Right lobe of liver (tissue), 6 donors: ENCODE measurements at regions not wholly inside any gene's neighbourhood (a gene's known extent, or its start where the extent isn't known, plus 50 kb on each side); places are given as distances from the start of the nearest gene placed in this dataset.

ENCODE experiments used
- ATAC-seq, 4 donors: fragments of 200-7000 bp; cut with Tn5 transposase; one replicate each; pipeline ENCODE4 v1.9.1; 2020; ENCODE audit warnings: mild to moderate bottlenecking in 4 of 4, moderate library complexity in 4 of 4
- DNase-seq, 3 donors: peaks; one replicate each; pipeline ENCODE4 v3.0.0-alpha.2; 2020
- H3K27ac ChIP-seq, 3 donors: fragments of 200-600 bp; one replicate each; pipeline ENCODE4 v1.8.0; 2022
- H3K27me3 ChIP-seq, 2 donors: fragments of 200-600 bp; one replicate each; pipeline ENCODE4 v1.8.0; 2022
- H3K36me3 ChIP-seq, 4 donors: fragments of 200-600 bp; sonication (generic) in 1 of 4; one replicate each; pipeline versions ENCODE4 v1.5.1 to v1.8.0; 2017 to 2022; ENCODE audit warnings: control low read depth in 1 of 4
- H3K4me1 ChIP-seq, 4 donors: fragments of 200-600 bp; sonication (generic) in 1 of 4; one replicate each; pipeline versions ENCODE4 v1.5.1 to v1.8.0; 2017 to 2022; ENCODE audit warnings: control low read depth in 1 of 4
- H3K4me3 ChIP-seq, 3 donors: fragments of 200-600 bp; one replicate each; pipeline ENCODE4 v1.8.0; 2022
- H3K9me3 ChIP-seq, 4 donors: fragments of 200-600 bp; sonication (generic) in 1 of 4; one replicate each; pipeline versions ENCODE4 v1.5.1 to v1.8.0; 2017 to 2022; ENCODE audit warnings: control low read depth in 1 of 4
- POLR2A ChIP-seq: fragments of 450-650 bp; IDR thresholded peaks from one replicate; pipeline ENCODE4 v1.6.1; 2017; ENCODE audit warnings: antibody characterized with exemption, mild to moderate bottlenecking
- WGBS: methylation state at CpG from one replicate; pipeline ENCODE4 v1.1.6; 2018; ENCODE audit warnings: low coverage, low lambda C conversion rate; ENCODE audit not compliant: insufficient coverage; ENCODE audit errors: missing lambda C conversion rate; 5-methylcytosine and 5-hydroxymethylcytosine counted together
- intact Hi-C, 2 donors: fragments of 100-400 bp; cut with DNase I; formaldehyde crosslinking; loops; one replicate each; pipeline versions ENCODE4 v1.11.2 to v1.14.1; 2022
- TF ChIP-seq, protein P1 (sequence below), 4 donors: fragments of 200-600 bp in 3 of 4; fragments of 450-650 bp in 1 of 4; IDR thresholded peaks; one replicate each; pipeline versions ENCODE4 v1.5.1 to v1.8.0; 2016 to 2022; ENCODE audit warnings: antibody characterized with exemption in 4 of 4, mild to moderate bottlenecking in 2 of 4
- donor health status: DM: no; HTN: yes; CAD: no.
- donor health status: DM: no; HTN: no; CAD: no.
- donor health status: DM: no; HTN: no; CAD: no.
- donor health status: DM: no; HTN: yes; CAD: no.
- donor health status: DM: no; HTN: yes; CAD: no.

GRCh38 chr11:129612447-129612961 lies 203.1 kb upstream of the TMEM45B start:
- 42% methylated on average over 4 of the region's 8 CpGs for WGBS
- TF ChIP-seq, protein P1, sequence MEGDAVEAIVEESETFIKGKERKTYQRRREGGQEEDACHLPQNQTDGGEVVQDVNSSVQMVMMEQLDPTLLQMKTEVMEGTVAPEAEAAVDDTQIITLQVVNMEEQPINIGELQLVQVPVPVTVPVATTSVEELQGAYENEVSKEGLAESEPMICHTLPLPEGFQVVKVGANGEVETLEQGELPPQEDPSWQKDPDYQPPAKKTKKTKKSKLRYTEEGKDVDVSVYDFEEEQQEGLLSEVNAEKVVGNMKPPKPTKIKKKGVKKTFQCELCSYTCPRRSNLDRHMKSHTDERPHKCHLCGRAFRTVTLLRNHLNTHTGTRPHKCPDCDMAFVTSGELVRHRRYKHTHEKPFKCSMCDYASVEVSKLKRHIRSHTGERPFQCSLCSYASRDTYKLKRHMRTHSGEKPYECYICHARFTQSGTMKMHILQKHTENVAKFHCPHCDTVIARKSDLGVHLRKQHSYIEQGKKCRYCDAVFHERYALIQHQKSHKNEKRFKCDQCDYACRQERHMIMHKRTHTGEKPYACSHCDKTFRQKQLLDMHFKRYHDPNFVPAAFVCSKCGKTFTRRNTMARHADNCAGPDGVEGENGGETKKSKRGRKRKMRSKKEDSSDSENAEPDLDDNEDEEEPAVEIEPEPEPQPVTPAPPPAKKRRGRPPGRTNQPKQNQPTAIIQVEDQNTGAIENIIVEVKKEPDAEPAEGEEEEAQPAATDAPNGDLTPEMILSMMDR (IDR thresholded peaks at IDR 0.05), result no peak
- TF ChIP-seq POLR2A, result no peak

DNA sequence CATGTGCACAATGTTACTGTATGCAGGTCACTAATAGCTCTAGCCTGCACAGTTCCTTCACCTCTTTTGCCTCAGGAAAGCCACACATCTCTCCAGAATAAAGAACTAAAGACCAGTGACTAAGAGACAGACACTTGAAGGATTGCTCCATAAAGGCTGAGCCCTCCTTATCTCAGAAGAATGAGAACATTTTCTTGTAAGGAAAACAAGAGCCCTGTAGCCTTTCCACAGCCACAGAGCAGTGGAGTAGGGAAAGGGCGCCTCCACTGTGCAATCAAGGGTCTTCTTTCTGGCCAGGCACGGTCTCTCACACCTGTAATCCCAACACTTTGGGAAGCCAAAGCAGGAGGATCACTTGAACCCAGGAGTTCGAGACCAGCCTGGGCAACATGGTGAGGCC lies 202.6 kb upstream of the TMEM45B start:
- H3K27me3 ChIP-seq, result no peaks in the 10 kb centered on the region
- no peaks in the 10 kb centered on the region for H3K4me1 ChIP-seq
- H3K36me3 ChIP-seq, result no peaks in the 10 kb centered on the region
- 50% methylated on average over 3 of the region's 3 CpGs for WGBS
- H3K9me3 ChIP-seq, result no peaks in the 10 kb centered on the region
- no peak for ATAC-seq
- TF ChIP-seq POLR2A, result no peak
- TF ChIP-seq, protein P1 (IDR thresholded peaks at IDR 0.05), result no peak
- H3K27ac ChIP-seq, result no peak overlapping the region
- intact Hi-C loops, result no loop called here
- no peak overlapping the region for H3K4me3 ChIP-seq
- no peak for DNase-seq

More at GRCh38 chr11:129612447-129612961, 203.1 kb upstream of the TMEM45B start:
- no peaks in the 10 kb centered on the region for H3K4me1 ChIP-seq
- no peak overlapping the region for H3K27ac ChIP-seq
- no peaks in the 10 kb centered on the region for H3K36me3 ChIP-seq
- DNase-seq, result no peak
- intact Hi-C loops, result no loop called here
- no peaks in the 10 kb centered on the region for H3K27me3 ChIP-seq
- no peak for ATAC-seq
- no peak overlapping the region for H3K4me3 ChIP-seq
- no peaks in the 10 kb centered on the region for H3K9me3 ChIP-seq

- no peaks in the 10 kb centered on the region for H3K9me3 ChIP-seq
- no peaks in the 10 kb centered on the region for H3K27me3 ChIP-seq
- WGBS, result 61% methylated on average over 5 of the region's 11 CpGs
- no peak for DNase-seq
- intact Hi-C loops, result no loop called here
- H3K4me1 ChIP-seq, result no peaks in the 10 kb centered on the region
- H3K27ac ChIP-seq, result no peak overlapping the region
- H3K4me3 ChIP-seq, result no peak overlapping the region
- TF ChIP-seq, protein P1 (IDR thresholded peaks at IDR 0.05), result no peak
- no peak for TF ChIP-seq POLR2A
- H3K36me3 ChIP-seq, result no peaks in the 10 kb centered on the region
- no peak for ATAC-seq
These were observed 201.2 kb upstream of the TMEM45B start for GRCh38 chr11:129614256-129614944.

GRCh38 chr11:129618046-129618569 lies 197.5 kb upstream of the TMEM45B start:
- 85% methylated on average over 14 of the region's 41 CpGs for WGBS

More at GRCh38 chr11:129618046-129618569, 197.5 kb upstream of the TMEM45B start:
- no peaks in the 10 kb centered on the region for H3K4me1 ChIP-seq
- H3K27ac ChIP-seq, result no peak overlapping the region
- H3K36me3 ChIP-seq, result no peaks in the 10 kb centered on the region
- intact Hi-C loops, result no loop called here
- H3K27me3 ChIP-seq, result no peaks in the 10 kb centered on the region
- no peak for TF ChIP-seq POLR2A
- TF ChIP-seq, protein P1 (IDR thresholded peaks at IDR 0.05), result no peak
- no peak for DNase-seq
- ATAC-seq, result no peak
- H3K9me3 ChIP-seq, result no peaks in the 10 kb centered on the region
- no peak overlapping the region for H3K4me3 ChIP-seq
